ENCODE measurements at regions not wholly inside any gene's neighbourhood (a gene's known extent, or its start where the extent isn't known, plus 50 kb on each side); places are given as distances from the start of the nearest gene placed in this dataset.

DNA sequence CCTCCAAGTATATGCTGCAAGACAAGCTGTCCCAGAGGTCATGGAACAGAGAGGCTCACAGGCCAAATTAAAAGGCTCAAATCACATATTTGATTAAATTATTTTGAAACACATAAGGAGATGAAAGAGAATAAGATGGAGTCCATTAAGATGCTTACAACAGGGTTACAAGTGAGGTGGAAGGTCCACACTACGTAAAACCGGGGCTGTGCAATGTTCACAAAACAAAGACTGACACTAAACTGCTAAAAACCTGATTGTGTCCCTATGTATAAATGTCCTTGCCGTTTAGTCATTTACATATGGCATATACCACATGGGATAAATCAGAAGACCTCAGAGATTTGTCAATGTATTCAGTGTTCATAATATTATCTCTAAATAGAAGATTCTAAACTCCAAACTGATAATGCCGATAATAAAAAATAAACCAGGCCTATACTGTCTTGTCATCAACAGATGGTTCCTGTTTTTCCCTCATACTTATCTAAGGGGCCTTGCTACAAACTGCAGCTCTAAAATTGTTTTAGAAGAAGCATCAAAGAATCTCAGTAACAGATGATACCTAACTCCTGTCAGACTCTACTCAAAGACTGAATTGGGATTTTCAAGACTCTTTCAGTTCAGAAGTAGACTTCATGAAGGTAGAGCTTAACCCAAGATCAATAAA, 51.8 kb upstream of the RIPOR2 start:
- peaks cover under 1% of the 10 kb centered on the region for H3K9me3 ChIP-seq (replicated peaks; ENCODE audit: control insufficient read depth, low read depth, low read length)
- H3K4me3 ChIP-seq (ENCODE audit: low read length), result no peak overlapping the region
- no peak for DNase-seq
- no peak overlapping the region for H3K27ac ChIP-seq (ENCODE audit: low read length)
- H3K36me3 ChIP-seq (ENCODE audit: control insufficient read depth, insufficient read depth, low read length), result no peaks in the 10 kb centered on the region
- no peaks in the 10 kb centered on the region for H3K27me3 ChIP-seq (ENCODE audit: control insufficient read depth, insufficient read depth, low read length)
- H3K4me1 ChIP-seq (ENCODE audit: control insufficient read depth, insufficient read depth, low read length), result peaks cover 4% of the 10 kb centered on the region
- WGBS (ENCODE audit: insufficient coverage), result no CpG with 5 or more reads among the region's 4 CpGs

DNA sequence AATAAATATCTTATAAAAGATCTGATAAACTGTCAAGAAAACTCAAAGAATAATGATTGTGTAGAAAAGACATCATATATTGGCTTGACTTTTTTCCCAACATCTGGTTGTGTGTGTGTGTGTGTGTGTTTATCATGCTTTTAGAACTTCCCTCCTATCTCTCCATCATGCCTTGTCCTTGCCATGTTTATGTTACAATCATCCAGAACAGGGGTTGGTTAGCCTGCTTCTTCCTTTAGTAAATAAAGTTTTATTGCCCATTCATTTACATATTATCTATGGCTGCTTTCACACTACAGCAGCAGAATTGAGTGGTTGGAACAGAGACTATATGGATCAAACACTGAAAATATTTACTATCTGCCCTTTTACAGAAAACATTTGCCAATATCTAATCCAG, 52.8 kb upstream of the RIPOR2 start:
- Histone ChIP-seq H3K27ac (ENCODE audit: low read length) (no peak overlapping the region), H3K4me3 (ENCODE audit: low read length) (no peak overlapping the region), H3K27me3 (ENCODE audit: control insufficient read depth, insufficient read depth, low read length) (no peaks in the 10 kb centered on the region), H3K36me3 (ENCODE audit: control insufficient read depth, insufficient read depth, low read length) (no peaks in the 10 kb centered on the region), H3K4me1 (ENCODE audit: control insufficient read depth, insufficient read depth, low read length) (peaks cover 4% of the 10 kb centered on the region), H3K9me3 (replicated peaks; ENCODE audit: control insufficient read depth, low read depth, low read length) (peaks cover 3% of the 10 kb centered on the region)
- no peak for DNase-seq

DNA sequence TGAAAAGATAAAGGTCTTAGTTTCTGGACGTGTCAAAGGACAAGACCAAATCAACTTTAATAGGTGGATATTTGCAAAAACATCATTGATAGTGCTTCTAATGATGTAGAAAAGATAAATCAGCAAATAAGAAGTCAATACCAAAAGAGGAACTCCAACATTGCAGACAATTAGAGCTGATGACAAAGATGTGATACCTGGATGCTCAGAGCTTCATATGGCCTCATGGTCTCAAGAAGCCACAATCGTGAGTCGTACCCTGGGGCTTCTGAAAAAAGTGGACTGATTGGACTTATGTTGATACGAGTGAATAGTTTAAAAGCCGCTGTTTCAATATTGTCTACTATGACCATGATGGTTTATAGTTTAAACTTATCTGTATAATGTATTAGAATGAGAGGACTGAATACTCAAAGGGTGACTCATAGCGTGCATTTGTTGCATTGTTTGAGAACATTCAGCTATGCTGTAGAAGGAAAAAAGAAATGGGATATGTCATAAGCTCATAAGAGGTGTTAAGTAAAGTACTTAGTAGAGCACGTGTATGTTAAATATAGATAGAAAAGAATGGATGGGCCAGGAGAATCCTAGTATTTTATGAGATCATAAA, 54.6 kb upstream of the RIPOR2 start:
- Histone ChIP-seq H3K9me3 (replicated peaks; ENCODE audit: control insufficient read depth, low read depth, low read length) (peaks cover 3% of the 10 kb centered on the region), H3K4me3 (ENCODE audit: low read length) (no peak overlapping the region), H3K4me1 (ENCODE audit: control insufficient read depth, insufficient read depth, low read length) (peaks cover 2% of the 10 kb centered on the region), H3K27me3 (ENCODE audit: control insufficient read depth, insufficient read depth, low read length) (no peaks in the 10 kb centered on the region), H3K36me3 (ENCODE audit: control insufficient read depth, insufficient read depth, low read length) (no peaks in the 10 kb centered on the region), H3K27ac (ENCODE audit: low read length) (no peak overlapping the region)
- DNase-seq, result no peak
- 78% methylated on average over 3 of the region's 7 CpGs for WGBS (ENCODE audit: insufficient coverage)

DNA sequence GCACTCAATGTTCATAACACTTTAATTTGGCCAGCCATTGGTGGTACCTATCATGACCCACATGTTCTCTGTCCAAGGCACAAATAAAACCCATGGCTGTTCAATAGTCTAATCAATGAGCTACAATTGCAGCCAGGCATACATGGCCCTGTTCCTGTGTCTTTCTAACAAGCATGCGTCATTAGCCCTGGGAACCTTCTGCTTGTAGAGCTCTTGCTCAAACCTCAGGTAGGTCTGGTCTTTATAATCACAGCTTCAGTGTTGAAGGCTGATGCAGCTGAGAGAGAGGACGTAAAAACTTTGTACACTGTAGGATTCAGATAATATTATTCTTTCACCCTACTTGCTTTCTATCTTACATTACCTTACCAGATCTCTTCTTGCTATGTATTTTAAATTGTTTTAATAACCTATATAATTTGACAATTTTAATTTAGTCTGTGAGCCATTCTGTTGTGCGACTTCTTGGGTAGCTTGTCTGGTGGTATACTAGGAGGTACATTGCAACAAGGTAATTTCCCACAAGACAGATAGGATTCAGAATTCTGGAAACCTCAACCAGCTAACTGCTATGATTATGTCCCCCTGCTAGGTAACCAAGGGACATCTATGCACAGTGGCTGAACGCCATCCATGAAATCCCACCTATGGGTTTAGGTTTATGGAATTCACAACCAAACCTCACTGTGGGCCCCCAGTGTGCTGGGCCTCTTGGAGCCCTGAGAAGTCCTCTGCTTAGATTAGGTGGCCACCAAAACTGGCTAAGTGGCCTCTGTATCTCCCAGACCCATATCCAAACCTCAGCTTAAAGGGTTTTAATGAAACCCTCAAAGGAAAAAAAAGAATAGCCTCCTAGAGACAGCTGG, 55.4 kb upstream of the RIPOR2 start:
- H3K27me3 ChIP-seq (ENCODE audit: control insufficient read depth, insufficient read depth, low read length), result no peaks in the 10 kb centered on the region

DNA sequence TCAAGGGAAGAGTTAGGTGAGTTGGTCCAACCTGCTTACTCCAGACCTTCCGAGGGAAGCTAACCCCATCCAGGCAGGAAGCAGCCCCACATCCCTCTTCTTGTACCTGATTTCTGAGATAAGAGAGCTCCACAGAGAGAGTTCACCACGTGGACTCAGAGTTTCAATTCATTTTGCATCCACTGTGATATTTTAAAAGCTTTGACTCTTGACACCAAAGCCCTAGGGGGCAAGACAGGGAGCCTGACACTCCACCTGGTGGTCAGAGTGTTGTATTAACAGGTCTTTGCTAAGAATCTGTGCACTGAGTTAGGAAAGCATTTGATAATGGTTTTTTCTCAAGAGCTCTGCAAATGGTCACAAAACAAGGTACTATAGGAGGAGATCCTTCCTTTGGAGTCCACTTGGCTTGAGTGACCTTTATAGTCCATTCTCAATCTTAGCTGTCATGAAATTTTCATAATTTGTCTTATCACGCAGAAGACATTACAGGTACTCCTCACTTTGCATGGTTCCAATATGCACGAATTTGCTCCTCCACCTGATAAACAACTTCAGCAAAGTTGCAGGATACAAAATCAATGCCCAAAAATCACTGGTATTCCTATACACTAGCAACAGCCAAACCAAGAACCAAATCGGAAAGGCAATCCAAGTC, 56.2 kb upstream of the RIPOR2 start:
- peaks cover 3% of the 10 kb centered on the region for H3K9me3 ChIP-seq (replicated peaks; ENCODE audit: control insufficient read depth, low read depth, low read length)
- no peak overlapping the region for H3K27ac ChIP-seq (ENCODE audit: low read length)
- 73% methylated on average over 4 of the region's 5 CpGs for WGBS (ENCODE audit: insufficient coverage)
- no peak overlapping the region for H3K4me3 ChIP-seq (ENCODE audit: low read length)
- peaks cover 4% of the 10 kb centered on the region for H3K4me1 ChIP-seq (ENCODE audit: control insufficient read depth, insufficient read depth, low read length)
- DNase-seq, result peak; percentile 69
- H3K27me3 ChIP-seq (ENCODE audit: control insufficient read depth, insufficient read depth, low read length), result no peaks in the 10 kb centered on the region
- no peaks in the 10 kb centered on the region for H3K36me3 ChIP-seq (ENCODE audit: control insufficient read depth, insufficient read depth, low read length)

More for the DNA sequence above, 55.4 kb upstream of the RIPOR2 start:
- WGBS (ENCODE audit: insufficient coverage), result no CpG with 5 or more reads among the region's 4 CpGs
- Histone ChIP-seq H3K4me3 (ENCODE audit: low read length) (no peak overlapping the region), H3K27ac (ENCODE audit: low read length) (no peak overlapping the region), H3K9me3 (replicated peaks; ENCODE audit: control insufficient read depth, low read depth, low read length) (peaks cover 3% of the 10 kb centered on the region), H3K36me3 (ENCODE audit: control insufficient read depth, insufficient read depth, low read length) (no peaks in the 10 kb centered on the region), H3K4me1 (ENCODE audit: control insufficient read depth, insufficient read depth, low read length) (peaks cover 2% of the 10 kb centered on the region)
- DNase-seq, result no peak

DNA sequence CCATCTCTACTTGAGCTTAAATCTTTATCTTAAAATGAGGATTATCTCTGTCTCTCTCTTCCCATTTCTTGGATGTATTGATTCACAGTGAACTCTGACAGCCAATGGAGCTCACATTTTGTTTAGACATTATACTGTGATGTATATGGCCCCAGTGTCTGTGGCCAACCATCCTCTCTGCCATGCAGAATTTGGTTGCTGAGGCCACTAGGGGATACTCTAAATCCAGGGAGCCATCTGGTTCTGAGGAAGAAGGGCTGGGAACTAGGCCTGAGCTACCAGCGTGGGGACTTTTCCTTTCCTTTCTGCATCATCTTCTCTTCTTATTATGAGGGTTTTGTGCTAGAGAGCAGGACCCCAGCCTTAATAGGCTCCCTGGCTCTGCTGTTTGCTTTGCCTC, 59.1 kb upstream of the RIPOR2 start:
- Histone ChIP-seq H3K4me1 (ENCODE audit: control insufficient read depth, insufficient read depth, low read length) (peaks cover 4% of the 10 kb centered on the region), H3K36me3 (ENCODE audit: control insufficient read depth, insufficient read depth, low read length) (no peaks in the 10 kb centered on the region), H3K27ac (ENCODE audit: low read length) (no peak overlapping the region), H3K9me3 (replicated peaks; ENCODE audit: control insufficient read depth, low read depth, low read length) (peaks cover 3% of the 10 kb centered on the region), H3K4me3 (ENCODE audit: low read length) (no peak overlapping the region), H3K27me3 (ENCODE audit: control insufficient read depth, insufficient read depth, low read length) (no peaks in the 10 kb centered on the region)
- no peak for DNase-seq
- no CpG with 5 or more reads among the region's 1 CpG for WGBS (ENCODE audit: insufficient coverage)

DNA sequence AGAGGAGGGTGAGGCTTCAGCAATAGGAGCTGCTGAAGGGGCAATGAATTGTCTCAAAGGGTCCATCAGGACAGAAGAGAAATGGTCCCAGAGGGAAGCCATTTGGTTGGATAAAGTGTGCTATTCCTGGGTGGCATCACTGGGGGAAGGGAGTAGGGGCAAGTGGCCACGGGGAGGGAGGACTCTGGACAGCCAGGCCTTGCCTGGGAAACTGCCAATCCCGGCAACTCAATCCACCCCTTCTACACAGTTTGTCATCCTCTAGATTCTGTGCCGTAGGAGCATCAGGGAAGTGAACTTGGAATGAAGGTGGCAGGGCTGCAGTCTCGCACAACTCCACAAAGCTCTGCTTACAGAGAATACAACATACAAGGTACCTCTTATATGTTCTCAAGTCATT, 59.5 kb upstream of the RIPOR2 start:
- no peak overlapping the region for H3K4me3 ChIP-seq (ENCODE audit: low read length)
- H3K27ac ChIP-seq (ENCODE audit: low read length), result no peak overlapping the region
- H3K9me3 ChIP-seq (replicated peaks; ENCODE audit: control insufficient read depth, low read depth, low read length), result peaks cover 3% of the 10 kb centered on the region
- H3K4me1 ChIP-seq (ENCODE audit: control insufficient read depth, insufficient read depth, low read length), result peaks cover 4% of the 10 kb centered on the region
- no CpG with 5 or more reads among the region's 4 CpGs for WGBS (ENCODE audit: insufficient coverage)
- DNase-seq, result no peak
- H3K36me3 ChIP-seq (ENCODE audit: control insufficient read depth, insufficient read depth, low read length), result no peaks in the 10 kb centered on the region
- no peaks in the 10 kb centered on the region for H3K27me3 ChIP-seq (ENCODE audit: control insufficient read depth, insufficient read depth, low read length)

DNA sequence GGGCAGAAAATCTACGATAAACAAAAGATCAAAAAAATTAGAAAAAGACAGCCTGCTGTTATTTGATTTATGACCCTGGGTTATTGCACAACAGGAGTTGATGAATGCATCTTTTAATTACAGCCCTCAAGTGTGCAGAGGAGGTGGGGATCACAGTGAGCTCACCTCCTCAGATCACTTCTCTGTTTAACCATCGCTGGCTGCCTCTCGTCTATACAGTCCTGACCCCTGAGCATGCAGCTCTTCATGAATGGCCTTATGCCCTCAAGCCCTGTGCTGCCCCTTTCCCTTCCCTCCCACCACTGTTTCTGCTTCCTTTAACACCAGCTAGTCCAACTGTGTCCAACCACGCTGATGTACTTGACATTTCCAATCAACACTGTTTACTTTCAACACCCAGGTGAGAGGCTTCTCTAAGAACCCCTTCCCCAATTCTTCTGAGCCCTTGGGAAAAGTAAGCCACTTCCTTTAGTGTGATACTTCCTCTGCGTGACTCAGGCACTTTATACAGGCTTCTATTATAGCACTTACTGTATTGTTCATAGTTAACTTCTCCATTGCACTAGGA, 60.6 kb upstream of the RIPOR2 start:
- no peaks in the 10 kb centered on the region for H3K27me3 ChIP-seq (ENCODE audit: control insufficient read depth, insufficient read depth, low read length)
- H3K9me3 ChIP-seq (replicated peaks; ENCODE audit: control insufficient read depth, low read depth, low read length), result peaks cover 3% of the 10 kb centered on the region
- 82% methylated on average over 3 of the region's 5 CpGs for WGBS (ENCODE audit: insufficient coverage)
- no peak overlapping the region for H3K27ac ChIP-seq (ENCODE audit: low read length)
- H3K4me3 ChIP-seq (ENCODE audit: low read length), result no peak overlapping the region
- H3K36me3 ChIP-seq (ENCODE audit: control insufficient read depth, insufficient read depth, low read length), result no peaks in the 10 kb centered on the region
- peaks cover 4% of the 10 kb centered on the region for H3K4me1 ChIP-seq (ENCODE audit: control insufficient read depth, insufficient read depth, low read length)
- no peak for DNase-seq

DNA sequence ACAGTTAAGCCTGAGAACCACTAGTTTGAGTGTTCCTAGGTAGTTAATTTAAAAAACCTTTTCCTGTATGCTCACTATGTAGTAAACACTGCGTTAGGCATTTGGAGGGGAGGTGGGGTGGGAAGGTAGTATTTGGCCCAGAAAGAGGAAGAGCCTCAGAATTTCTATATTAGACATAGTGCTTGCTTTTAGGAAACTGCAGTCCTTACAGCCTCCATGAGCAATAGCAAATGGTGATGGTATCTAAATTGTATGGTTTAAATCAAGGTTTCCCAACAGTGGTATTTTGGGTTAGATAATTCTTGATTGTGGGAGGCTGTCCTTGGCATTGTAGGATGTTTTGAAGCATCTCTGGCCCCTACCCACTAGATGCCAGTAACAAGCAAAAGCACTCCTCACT, 61.5 kb upstream of the RIPOR2 start:
- no peaks in the 10 kb centered on the region for H3K36me3 ChIP-seq (ENCODE audit: control insufficient read depth, insufficient read depth, low read length)
- no peak overlapping the region for H3K4me3 ChIP-seq (ENCODE audit: low read length)
- no peak for DNase-seq
- H3K27ac ChIP-seq (ENCODE audit: low read length), result no peak overlapping the region
- H3K27me3 ChIP-seq (ENCODE audit: control insufficient read depth, insufficient read depth, low read length), result no peaks in the 10 kb centered on the region
- peaks cover 3% of the 10 kb centered on the region for H3K9me3 ChIP-seq (replicated peaks; ENCODE audit: control insufficient read depth, low read depth, low read length)
- H3K4me1 ChIP-seq (ENCODE audit: control insufficient read depth, insufficient read depth, low read length), result peaks cover 3% of the 10 kb centered on the region
- WGBS (ENCODE audit: insufficient coverage), result 100% methylated on average over 1 of the region's 1 CpG

DNA sequence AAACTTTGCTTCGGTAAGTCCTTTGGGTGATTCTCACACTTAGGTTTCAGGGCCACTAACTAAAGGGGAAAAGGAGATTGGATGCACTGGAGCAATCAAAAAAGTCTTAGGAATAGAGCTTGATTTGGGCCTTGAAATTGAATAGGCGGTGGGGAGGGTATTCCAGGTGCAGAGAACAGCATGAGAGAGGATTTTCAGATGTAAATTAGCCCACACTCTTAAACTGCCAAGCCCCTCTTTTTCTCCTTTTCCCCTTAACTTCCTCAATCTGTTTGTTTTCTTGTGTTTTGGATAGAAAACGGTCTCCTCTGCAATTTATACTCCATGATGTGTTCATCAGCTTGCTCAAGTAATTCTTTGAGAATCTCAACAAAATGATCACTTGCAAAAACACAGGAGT, 62.1 kb upstream of the RIPOR2 start:
- no peak overlapping the region for H3K27ac ChIP-seq (ENCODE audit: low read length)
- H3K9me3 ChIP-seq (replicated peaks; ENCODE audit: control insufficient read depth, low read depth, low read length), result no peaks in the 10 kb centered on the region
- no peak overlapping the region for H3K4me3 ChIP-seq (ENCODE audit: low read length)
- H3K27me3 ChIP-seq (ENCODE audit: control insufficient read depth, insufficient read depth, low read length), result no peaks in the 10 kb centered on the region
- peaks cover 3% of the 10 kb centered on the region for H3K4me1 ChIP-seq (ENCODE audit: control insufficient read depth, insufficient read depth, low read length)
- no peaks in the 10 kb centered on the region for H3K36me3 ChIP-seq (ENCODE audit: control insufficient read depth, insufficient read depth, low read length)
- no CpG with 5 or more reads among the region's 3 CpGs for WGBS (ENCODE audit: insufficient coverage)
- no peak for DNase-seq
